Lower leg skin (tissue), 3 donors: ENCODE measurements at regions not wholly inside any gene's neighbourhood (a gene's known extent, or its start where the extent isn't known, plus 50 kb on each side); places are given as distances from the start of the nearest gene placed in this dataset.

Experiments
- POLR2A ChIP-seq, 2 donors: fragments of 450-650 bp; IDR thresholded peaks; one replicate each; pipeline ENCODE4 v1.6.1; 2016 to 2017; ENCODE audit warnings: antibody characterized with exemption in 2 of 2, mild to moderate bottlenecking in 1 of 2, moderate library complexity in 1 of 2
- TF ChIP-seq, protein P1 (sequence below), 3 donors: fragments of 450-650 bp; IDR thresholded peaks; one replicate each; pipeline ENCODE4 v1.5.1; 2016; ENCODE audit warnings: antibody characterized with exemption in 3 of 3, mild to moderate bottlenecking in 3 of 3, moderate library complexity in 2 of 3

DNA sequence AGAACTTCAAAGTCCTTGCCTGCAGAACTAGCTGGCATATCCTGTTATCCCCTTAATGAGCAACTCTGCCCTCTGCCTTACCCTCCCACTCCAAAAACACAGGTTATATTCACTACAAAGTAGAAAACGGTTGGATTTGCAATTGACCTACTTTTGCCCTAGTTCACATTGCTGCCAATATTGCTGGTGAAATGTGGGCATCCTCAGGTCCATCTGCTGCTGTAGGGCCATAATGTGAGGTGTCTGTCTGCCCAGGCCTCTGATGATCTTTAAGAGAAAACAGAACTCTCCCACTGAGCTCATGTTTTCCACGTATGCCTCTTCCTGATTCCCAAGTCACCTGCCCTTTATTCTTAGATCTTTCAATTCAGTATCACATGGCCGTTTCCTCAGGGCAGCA lies 294.0 kb upstream of the CDH20 start:
- TF ChIP-seq, protein P1, sequence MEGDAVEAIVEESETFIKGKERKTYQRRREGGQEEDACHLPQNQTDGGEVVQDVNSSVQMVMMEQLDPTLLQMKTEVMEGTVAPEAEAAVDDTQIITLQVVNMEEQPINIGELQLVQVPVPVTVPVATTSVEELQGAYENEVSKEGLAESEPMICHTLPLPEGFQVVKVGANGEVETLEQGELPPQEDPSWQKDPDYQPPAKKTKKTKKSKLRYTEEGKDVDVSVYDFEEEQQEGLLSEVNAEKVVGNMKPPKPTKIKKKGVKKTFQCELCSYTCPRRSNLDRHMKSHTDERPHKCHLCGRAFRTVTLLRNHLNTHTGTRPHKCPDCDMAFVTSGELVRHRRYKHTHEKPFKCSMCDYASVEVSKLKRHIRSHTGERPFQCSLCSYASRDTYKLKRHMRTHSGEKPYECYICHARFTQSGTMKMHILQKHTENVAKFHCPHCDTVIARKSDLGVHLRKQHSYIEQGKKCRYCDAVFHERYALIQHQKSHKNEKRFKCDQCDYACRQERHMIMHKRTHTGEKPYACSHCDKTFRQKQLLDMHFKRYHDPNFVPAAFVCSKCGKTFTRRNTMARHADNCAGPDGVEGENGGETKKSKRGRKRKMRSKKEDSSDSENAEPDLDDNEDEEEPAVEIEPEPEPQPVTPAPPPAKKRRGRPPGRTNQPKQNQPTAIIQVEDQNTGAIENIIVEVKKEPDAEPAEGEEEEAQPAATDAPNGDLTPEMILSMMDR (IDR thresholded peaks at IDR 0.05), result no peak
- TF ChIP-seq POLR2A (IDR thresholded peaks at IDR 0.05), result no peak
